ENCODE measurements at regions not wholly inside any gene's neighbourhood (a gene's known extent, or its start where the extent isn't known, plus 50 kb on each side); places are given as distances from the start of the nearest gene placed in this dataset.
"Not testable (repeated sequence)": the region's sequence is repeated elsewhere in the genome, so short reads cannot be mapped to it uniquely, and the experiment has no call there.

- no peak for DNase-seq
Observed at GRCh38 chr13:70747262-70747661, 639.0 kb upstream of the KLHL1 start.

GRCh38 chr13:70746469-70746868 lies 638.2 kb upstream of the KLHL1 start:
- not testable (repeated sequence) for DNase-seq

- no peak for DNase-seq
Observed at GRCh38 chr13:70736622-70737317, 628.5 kb upstream of the KLHL1 start.

DNA sequence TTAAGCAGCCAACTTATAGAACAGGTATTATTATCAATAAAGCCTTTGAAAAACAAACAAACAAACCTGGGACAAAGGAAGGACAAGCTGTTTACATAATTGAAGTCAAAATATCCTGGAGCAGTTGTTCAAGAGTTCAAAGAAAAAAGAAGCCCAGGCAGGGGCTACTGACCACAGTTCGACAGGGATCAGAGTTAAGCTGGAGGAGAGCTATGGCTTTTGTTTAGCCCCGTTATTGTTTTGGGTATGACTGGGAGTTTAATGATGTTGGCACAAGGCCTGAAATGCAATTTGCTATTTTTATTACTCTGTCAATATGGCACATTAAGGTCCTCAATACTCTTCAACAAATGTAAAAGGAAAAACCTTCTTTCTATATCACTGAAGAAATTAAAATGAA lies 624.4 kb upstream of the KLHL1 start:
- DNase-seq, result no peak

- DNase-seq, result no peak
Observed at GRCh38 chr13:70729369-70729768, 621.1 kb upstream of the KLHL1 start.

DNA sequence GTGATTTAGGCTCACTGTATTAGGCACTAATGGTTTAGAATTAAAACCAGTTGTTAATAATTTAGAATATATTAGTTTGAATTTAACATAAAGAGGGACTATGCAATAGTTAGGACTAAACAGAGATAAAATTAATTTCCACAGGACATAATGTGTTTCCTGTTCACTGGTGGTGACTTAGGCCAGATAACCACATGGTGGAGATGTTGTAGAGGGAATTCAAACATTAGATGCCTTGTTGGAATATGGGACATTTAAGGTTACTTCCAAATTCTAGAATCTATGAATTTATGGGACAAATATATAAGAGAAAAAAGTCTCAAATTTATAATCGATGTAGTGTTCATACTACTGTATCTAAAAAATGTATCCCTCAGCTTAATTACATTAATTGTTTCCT lies 615.5 kb upstream of the KLHL1 start:
- no peak for DNase-seq

GRCh38 chr13:70720386-70720785 lies 612.1 kb upstream of the KLHL1 start:
- no peak for DNase-seq

DNA sequence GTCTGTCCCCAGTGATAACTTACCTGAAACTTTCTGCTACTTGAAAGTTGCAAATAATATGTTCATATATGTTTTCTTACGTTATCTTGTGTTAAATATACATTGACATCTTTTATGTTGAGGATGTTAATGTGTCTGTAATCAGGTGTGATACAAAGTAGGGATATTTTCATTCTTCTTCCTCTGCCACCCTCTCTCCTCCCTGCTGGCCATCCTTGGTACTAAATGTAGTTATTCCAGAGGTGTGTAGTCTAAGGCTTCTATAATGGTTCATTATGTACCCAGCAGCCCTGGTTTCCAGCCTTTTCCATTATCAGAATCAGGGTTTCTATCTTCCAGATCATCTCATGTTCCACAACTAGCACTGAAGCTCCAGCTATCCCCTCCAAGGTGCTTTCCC lies 606.7 kb upstream of the KLHL1 start:
- no peak for DNase-seq

GRCh38 chr13:70708775-70709174 lies 600.5 kb upstream of the KLHL1 start:
- no peak for DNase-seq

- no peak for DNase-seq
Observed at GRCh38 chr13:70703755-70704154, 595.5 kb upstream of the KLHL1 start.

GRCh38 chr13:70694996-70695715 lies 586.9 kb upstream of the KLHL1 start:
- DNase-seq, result no peak

DNA sequence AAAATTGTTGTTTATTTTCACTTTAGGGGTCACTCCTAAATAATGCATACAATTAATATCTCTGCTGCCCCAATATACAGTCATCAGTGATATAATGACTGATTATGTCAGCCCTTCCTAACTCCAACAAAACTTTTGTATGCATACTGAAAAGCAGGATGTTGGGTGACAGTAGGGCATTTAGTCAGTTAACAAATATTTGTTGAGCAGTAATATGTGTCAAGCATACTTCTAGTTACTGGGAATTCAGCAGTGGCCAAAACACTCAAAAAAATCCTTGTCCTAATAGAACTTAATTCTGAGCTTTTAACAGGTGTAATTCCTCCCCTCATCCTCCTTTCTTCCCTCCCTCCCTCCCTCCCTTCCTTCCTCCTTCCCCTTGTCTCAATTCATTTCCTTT lies 560.7 kb upstream of the KLHL1 start:
- no peak for DNase-seq

DNA sequence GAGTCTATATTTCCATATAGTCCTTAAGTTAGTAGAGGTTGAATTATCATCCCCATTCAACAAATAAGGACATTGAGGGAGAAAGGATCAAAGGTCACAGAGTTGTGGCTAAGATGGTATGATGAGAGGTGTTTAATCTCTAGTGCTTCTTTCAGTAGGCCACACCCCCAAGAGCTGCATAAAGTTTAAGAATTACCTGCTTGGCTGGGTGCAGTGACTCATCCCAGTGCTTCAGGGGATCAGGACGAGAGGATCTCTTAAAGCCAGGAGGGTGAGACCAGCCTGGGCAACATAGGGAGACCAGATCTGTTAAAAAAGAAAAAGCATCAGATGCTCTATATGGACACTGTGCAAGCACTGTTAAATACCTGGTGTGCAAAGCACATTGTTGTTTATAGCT lies 560.0 kb upstream of the KLHL1 start:
- DNase-seq, result no peak

GRCh38 chr13:70666883-70667556 lies 558.8 kb upstream of the KLHL1 start:
- no peak for DNase-seq

- no peak for DNase-seq
Observed at GRCh38 chr13:70662231-70662940, 554.1 kb upstream of the KLHL1 start.

DNA sequence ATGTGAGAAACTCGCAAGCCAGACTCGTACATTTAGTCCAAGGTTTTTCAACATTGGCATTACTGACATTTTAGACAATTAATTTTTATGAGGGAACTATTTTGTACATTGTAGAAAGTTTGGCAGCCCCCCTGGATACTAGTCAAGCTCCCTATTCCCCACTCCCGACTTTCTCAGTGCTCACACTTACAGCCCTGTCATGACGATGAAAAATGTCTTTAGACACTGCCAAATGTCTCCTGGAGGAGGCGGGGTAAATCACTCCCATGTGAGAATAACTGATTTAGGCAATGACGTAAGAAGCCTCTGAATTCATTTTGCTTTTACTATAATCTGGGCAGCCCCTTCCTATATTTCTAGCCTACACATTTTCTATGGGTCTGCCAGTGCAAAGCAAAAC lies 535.8 kb upstream of the KLHL1 start:
- DNase-seq, result no peak

DNA sequence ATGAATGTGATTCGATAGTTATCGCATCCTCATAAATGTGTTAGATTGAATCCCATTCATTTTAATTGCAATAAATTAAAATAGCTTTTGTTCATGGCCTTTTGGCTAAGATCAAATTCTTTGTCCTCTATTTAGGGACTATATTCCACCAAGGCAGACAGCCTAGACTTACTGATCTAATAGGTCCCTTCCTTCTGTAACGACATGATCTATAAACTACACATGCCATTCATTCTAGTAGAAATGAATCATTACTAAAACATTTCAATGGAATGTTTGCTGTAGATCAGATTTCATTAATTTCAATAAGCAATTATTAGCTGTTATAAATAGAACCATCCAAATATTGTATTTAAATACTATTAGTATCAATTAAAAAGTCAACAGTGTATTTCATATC lies 526.6 kb upstream of the KLHL1 start:
- no peak for DNase-seq

DNA sequence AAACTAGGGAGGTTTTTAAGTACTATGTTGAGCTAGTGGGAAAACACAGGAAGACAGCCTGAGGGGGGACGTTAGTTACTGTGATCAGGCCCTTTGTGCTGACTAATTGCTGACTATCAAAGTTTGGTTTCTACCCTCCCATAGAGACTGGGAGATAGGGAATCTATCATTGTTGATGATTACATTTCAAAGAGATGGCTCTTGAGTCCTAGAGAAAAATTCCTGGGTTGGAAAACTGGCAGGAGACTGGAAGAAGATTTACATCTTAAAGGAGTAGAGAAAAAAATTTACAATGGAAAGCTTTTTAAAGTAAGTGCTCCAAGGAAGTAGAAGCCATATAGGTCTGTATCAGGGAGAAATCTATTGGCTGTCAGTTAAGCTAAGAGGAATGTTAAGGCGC lies 522.0 kb upstream of the KLHL1 start:
- DNase-seq, result no peak

DNA sequence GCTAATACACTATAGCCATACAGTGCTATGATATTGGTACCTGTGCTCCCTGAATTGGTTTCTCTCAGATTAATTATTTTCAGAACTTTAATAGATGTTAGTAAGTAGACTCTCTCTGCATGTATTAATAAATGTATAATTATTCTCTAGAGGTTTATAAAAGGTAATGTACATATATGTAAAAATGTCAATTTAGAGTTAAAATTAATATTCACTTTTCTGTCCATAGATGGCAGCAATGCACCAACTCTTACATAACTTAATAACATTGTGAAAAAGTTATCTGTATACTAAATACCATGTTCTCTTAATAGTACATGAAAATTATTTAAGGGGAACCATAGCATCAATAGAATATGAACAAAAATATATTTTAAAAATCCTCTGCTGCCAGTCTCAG lies 515.0 kb upstream of the KLHL1 start:
- DNase-seq, result no peak

DNA sequence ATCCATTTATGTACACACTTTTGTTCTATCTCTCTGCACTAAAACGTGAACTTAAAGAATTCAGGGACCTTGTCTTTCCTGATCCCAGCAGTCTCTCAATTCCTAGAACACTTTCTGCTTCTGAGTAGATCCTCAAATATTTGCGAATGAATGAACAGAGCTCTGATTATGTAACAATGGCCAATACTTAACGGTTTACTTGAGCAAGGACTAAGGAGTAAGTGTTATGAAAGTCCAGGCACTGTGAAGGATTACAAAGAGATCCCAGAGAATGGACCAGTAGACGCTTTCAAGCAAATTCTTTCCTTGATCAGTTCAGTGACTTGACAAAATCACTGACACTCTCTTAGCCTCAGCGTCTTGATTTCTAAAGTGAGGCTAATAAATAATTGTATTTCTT lies 514.5 kb upstream of the KLHL1 start:
- no peak for DNase-seq

- DNase-seq, result no peak
Observed at GRCh38 chr13:70619936-70620335, 511.7 kb upstream of the KLHL1 start.

DNA sequence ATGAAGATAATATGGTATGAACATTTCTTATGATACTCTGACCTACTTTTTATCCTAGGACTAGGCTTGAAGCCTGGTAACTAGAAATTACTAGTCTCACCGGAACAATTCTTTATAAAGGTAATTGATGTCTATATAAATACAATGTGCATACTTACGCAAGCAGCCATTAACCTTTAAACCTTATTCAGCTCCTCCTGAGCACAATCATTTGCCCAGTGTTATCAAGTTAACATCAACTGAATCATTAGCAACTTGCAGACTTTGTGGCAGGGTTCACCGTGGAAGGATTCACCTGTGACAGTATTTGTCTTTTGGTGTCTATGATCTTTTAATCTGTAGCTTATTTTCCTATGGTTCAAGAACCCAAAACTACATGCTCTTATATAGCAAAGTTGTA lies 508.6 kb upstream of the KLHL1 start:
- no peak for DNase-seq

DNA sequence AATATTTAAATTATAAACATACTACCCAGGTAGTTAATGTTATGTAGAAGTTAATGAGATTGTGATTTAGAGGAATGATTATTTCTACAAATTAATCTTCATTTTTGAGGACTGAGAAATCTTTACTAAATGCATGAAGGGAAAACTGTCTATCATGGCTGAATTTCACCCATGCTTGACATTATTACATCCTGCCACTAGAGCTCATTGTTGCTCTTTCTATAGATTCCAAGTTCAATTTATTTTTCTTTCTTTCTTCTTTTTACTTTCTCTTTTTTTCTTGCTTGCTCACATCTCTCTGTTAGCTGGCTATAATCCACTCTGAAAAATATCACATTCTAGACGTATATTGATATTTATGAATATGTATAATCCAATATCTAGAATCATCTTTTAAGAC lies 505.0 kb upstream of the KLHL1 start:
- DNase-seq, result no peak

GRCh38 chr13:70612881-70613280 lies 504.6 kb upstream of the KLHL1 start:
- DNase-seq, result no peak
